ENCODE measurements at regions not wholly inside any gene's neighbourhood (a gene's known extent, or its start where the extent isn't known, plus 50 kb on each side); places are given as distances from the start of the nearest gene placed in this dataset.

GRCh38 chr15:69675731-69676130, 223.1 kb downstream of the RPLP1 start:
- TF ChIP-seq, protein P1, sequence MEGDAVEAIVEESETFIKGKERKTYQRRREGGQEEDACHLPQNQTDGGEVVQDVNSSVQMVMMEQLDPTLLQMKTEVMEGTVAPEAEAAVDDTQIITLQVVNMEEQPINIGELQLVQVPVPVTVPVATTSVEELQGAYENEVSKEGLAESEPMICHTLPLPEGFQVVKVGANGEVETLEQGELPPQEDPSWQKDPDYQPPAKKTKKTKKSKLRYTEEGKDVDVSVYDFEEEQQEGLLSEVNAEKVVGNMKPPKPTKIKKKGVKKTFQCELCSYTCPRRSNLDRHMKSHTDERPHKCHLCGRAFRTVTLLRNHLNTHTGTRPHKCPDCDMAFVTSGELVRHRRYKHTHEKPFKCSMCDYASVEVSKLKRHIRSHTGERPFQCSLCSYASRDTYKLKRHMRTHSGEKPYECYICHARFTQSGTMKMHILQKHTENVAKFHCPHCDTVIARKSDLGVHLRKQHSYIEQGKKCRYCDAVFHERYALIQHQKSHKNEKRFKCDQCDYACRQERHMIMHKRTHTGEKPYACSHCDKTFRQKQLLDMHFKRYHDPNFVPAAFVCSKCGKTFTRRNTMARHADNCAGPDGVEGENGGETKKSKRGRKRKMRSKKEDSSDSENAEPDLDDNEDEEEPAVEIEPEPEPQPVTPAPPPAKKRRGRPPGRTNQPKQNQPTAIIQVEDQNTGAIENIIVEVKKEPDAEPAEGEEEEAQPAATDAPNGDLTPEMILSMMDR (optimal IDR thresholded peaks at IDR 0.05 in 1 of 3, IDR thresholded peaks at IDR 0.05 in 1 of 3, conservative IDR thresholded peaks at IDR 0.05 in 1 of 3; ENCODE audit: extremely low read depth in 1 of 3, insufficient read depth in 2 of 3, low read length in 3 of 3), result no peak
- no peak for TF ChIP-seq EZH2 (IDR thresholded peaks at IDR 0.05; ENCODE audit: low read length)

All from keratinocyte (primary cell).